ENCODE measurements at regions not wholly inside any gene's neighbourhood (a gene's known extent, or its start where the extent isn't known, plus 50 kb on each side); places are given as distances from the start of the nearest gene placed in this dataset.

DNA sequence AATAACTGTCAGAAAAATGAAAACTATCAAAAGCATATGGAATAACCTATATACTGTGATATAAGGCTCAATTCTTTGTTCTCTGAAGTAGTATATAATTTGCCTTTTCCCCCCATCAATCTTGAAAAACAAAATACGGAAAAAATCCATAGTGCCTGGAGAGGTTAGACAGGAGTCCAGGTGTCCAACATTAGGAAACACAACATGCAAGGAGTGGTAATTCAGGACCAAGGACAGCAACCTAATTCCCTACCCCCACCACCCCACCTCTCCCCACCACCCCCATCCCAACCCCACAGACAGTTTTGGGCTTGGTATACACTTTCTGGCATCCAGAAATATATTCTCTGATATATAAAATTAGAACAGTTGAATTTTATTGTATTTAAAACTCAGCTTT lies 55.1 kb upstream of the SLC25A26 start:
- DNase-seq (ENCODE audit: low read depth): no peak

DNA sequence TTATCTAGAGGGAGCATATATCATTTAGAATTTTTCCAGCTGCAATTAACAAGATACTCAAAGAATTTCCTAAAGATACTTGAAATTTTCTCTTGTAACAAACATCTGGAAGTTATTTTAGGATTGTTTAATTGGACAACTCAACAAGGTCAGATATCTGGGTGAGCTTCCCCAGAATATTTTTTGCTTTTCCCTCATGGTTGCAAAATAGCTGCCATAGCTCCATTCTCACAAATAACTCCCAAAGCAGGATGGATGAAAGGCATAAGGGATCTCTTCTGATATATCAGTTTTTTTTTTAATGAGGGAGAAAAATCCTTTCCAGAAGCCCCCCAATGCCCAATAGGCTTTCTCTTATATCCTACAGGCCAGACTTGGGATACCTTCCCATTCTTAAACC lies 56.6 kb upstream of the SLC25A26 start:
- DNase-seq (ENCODE audit: low read depth): no peak

DNA sequence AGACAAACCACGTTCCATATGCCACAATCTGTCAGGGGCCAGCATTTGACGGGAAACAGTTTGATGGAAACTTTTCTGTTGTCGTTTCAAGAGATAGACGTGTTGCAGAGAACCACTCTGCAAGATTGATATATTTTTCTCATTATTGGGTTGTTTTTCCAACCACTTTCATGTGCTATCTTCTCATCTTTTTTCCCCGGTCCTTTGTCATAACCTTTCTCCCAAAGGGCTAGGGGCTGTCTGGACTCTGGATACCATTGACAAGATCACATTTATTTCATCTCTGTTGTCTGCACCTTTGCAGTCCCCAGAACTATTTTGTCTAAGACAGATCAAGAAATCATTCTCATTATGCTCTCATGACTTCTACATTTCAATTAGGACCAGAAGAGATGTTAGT lies 57.6 kb upstream of the SLC25A26 start:
- no peak for DNase-seq (ENCODE audit: low read depth)

DNA sequence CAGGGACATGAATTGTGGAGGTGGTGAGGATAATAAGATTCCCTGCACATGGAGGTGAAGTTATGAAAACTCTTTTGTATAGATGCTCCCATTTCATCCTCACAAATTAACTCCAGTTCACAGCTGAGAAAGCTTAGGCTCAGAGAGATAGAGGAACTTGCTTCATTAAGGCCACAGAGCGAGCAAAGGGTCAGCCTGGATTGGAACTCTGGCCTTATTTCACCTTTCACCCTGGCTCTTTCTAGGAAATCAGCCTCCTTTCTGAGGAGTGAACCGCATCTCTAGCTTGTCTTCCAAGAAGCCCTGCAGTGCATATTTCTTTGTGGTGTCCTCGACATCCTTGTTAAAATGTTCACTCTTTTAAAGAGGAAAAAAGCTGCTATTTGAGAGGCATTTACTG lies 58.0 kb upstream of the SLC25A26 start:
- DNase-seq (ENCODE audit: low read depth): no peak

DNA sequence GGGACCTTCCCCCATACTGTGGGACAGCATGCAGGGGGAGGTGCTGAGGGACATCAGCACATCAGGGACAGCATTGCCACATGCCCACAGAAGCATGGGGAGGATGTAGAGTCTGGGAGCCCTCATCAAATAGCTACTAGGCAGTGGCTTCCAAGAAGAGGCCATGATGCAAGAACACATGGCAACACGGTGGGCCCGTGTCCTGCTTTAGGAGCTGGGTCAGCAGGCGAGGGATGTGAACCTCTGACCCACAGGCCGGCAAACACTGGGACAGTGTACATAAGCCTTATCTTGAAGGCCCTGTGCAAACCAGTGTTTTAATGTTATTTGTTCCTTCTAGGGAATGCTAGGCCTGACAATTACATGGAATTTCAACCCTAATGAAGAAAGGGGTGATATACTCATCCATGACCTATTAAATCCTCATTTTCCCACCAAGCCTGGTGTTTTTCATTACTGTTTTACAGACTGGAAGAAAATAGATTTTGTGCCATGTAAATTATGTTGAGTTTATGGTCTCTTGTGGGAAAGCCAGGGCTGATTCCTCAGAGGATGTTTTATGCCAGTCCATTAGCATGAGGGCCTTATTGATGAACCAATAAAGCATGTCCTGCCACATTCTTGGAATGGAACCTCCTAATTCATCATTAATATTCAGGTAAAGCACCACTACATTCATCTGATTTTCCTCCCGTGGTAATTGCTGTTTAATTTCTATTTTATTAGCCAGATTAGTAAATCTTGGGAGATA lies 61.7 kb upstream of the SLC25A26 start:
- DNase-seq (ENCODE audit: low read depth): no peak

DNA sequence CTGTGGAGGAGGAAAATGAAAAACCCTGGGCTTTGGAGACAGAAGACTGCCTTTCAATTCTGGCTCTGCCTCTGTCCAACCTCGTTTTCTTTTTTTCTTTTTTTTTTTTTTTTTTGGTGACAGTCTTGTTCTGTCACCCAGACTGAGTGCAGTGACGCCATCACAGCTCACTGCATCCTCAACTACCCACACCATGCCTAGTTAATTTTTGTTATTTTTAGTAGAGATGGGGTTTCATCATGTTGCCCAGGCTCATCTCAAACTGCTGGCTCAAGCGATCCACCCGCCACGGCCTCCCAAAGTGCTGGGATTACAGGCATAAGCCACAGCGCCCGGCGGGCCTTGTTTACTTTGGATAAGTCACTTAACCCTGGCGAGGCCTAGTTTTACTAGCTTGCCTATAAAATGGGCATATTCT lies 66.3 kb upstream of the SLC25A26 start:
- DNase-seq (ENCODE audit: low read depth): no peak

DNA sequence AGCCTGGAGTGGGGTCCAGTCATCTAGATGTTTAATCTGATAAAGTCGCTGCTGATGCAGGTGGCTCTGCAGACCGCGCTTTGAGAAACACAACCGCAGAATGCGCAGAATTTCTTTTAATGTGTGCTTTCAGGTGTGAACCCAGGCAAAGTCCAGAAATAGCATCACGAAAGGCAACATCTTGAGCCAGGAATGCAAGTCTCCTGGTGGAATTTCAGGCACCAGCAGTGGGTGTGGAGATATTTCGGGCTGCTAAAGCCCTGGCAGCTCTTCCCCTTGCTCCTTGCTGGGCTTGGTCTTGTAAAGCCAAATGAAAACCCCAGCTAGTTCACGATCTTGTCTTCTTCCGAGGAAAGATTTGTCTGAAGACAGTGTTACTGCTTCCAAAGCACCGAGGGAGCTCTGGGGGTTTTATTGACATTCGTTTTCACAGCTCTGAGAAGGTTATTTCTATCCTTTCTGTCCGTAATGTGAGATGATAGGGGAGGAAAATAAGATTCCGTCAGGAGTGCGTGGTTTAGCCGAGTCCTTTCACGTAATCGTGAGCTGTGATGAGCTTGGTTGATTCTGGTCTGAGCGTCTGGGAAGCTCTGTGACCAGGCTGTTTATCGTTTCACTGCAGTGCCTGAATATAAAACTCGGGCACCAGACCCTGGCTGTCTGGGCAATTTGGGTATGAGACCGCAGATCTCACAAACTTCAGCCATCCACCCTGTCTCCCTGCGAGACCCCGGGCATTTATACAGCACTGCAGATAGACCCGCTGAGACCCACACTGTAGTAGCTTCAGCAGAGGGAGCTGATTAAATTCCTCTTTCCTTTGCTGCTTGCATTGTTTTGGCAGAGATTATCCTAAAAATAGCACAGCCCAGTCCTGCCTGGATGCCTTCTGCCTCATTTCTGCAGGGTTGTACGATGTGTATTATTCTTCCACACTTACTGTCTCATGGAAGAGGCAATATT lies 67.0 kb upstream of the SLC25A26 start:
- DNase-seq (ENCODE audit: low read depth): peak; percentile 14

DNA sequence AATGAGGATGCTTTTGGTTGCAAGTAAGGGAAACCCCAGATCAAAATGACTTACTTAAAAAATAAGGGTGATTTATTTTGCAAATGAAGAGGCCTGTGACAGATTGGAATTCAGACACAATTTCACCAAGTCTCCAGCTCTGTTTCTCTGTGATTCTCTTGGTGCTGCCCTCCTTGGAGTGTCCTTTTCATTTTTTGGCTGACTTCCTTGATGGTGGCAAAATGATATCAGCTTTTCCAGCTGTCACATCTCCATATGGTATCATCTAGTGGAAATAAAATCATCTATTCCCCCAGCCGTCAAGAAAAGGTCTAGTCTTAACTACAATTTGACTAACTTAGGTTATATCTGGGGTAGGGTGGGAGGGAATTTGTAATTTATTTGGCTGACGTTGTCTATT lies 68.5 kb upstream of the SLC25A26 start:
- no peak for DNase-seq (ENCODE audit: low read depth)

DNA sequence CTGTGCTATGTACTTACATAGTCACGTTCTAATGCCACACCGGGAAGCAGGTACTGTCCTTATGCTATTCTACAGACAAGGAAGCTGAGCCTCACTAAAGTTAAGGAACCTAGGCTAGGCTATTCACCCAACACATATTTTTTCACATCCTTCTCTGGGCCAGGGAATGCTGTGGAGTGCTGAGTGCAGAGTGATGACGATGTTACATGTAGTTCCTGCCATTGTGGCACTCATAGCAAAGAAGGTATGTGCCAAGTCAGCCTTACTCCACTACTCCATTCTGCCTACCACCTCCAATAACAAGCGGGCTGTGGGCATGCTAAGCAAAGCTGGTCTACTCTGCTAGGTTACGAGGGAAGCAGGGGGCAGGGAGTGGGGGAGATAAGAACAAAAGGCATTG lies 69.8 kb upstream of the SLC25A26 start:
- no peak for DNase-seq (ENCODE audit: low read depth)

DNA sequence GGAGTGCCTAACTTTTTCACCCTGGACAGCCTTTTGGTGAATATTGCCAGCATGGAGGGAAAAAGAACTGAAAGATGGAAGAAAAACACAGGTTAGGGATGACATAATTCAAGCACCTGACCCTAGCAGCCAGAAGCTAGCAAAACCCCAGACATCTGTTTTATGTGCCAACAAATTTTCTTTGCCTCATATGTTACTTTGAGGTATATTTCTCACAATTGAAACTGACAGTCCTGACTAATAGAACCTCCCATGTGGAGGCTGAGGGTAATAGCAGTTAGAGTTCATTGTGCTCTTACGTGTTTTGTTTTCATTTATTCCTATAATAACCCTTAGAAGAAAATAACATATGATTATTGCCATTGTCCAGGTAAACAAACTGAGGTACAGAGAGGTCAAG lies 71.5 kb upstream of the SLC25A26 start:
- no peak for DNase-seq (ENCODE audit: low read depth)

DNA sequence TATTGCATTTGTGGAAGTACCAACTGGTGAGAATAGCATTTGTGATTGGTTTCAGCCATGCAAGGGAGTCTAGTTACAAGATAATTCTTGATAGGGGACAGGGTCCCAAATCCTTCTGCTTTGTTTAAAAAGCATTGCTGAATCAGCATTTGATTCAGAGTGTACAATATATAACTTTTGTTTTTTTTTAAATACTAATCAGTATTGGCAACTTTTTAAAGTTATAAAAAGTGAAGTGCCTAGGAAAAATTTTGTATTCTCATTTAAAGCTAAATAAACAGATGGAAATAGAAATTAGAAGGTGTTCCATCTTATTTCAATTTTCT lies 75.4 kb upstream of the SLC25A26 start:
- no peak for DNase-seq (ENCODE audit: low read depth)

DNA sequence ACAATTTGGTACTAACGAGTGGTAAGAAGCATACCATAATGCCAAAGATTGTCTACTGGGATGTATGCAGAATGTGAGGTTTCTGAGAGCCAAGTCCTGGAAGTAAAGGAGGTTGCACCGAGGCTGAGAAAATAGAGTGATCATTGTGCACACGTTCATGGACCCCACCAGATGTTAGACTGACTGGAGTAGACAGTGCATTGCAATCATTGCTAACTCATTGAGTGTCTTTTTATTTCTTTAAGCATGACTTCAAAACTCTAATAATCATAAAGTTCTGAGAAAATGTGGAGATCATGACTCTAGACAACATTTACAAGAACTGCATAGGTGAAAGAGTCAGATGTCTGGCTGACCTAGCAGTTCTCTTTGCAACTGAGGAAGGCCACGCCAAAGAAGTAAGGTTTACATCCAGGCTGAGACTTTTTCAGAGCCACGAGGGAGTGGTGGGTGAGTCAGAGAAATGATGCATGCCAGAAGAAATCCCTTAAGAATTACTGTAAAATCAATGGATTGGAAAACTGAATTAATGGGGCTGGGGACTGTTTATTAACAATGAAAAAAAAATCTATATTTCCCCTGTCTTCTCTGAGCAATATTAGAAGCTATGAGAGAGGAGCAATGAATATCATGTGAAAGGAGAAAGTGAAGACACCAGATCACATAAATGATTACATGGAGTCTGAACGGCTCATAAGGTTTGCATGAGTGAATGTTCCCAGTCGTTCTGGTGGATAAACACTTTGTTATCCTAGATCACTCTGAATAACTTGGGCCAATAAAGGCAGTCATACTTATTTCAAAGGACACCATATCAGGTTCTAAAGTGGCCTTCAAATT lies 76.0 kb upstream of the SLC25A26 start:
- peak; percentile 64 for DNase-seq (ENCODE audit: low read depth)

DNA sequence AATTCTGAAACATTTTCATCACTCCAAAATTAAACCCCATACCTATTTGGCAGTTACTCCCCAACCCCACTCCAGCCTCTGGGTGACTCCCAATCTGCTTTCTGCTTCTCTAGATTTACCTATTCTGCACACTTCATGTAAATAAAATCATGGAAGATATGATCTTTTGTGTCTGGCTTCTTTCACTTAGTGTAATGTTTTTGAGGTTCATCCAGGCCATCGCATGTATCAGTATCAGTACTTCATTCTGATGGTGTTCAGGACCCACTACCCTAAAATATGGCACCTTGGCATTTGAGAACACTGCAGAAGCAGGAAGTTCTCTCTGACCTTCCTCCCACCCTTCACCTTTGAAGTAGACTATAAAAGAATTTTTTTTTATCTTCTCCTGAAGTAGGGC lies 78.7 kb upstream of the SLC25A26 start:
- no peak for DNase-seq (ENCODE audit: low read depth)

DNA sequence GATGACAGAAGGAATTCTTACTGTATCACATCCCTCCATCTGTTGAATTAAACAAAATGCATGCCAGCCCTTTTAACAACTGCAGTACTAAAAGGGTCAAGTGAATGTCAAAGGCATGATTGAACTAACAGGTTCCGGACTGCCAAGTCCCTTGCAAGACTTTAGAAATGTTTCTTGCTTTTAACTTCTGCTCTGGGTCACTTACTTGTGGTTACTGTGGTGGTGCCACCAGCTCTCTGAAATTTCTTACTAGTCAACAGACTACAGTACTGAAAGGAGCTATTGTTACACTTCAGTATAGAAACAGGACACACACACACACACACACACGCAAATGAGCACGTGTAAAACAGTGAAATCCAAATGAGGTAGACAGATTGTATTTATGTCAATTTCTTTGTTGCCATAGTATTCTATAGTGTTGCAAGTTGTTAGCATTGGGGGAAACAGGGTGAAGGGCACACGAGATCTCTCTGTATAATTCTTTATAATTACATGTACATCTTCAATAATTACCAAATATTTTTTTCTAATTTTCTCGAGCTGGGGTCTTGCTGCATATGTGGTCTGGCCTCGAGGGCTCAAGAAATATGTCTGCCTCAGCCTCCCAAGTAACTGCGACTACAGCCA lies 79.9 kb upstream of the SLC25A26 start:
- DNase-seq (ENCODE audit: low read depth): no peak

DNA sequence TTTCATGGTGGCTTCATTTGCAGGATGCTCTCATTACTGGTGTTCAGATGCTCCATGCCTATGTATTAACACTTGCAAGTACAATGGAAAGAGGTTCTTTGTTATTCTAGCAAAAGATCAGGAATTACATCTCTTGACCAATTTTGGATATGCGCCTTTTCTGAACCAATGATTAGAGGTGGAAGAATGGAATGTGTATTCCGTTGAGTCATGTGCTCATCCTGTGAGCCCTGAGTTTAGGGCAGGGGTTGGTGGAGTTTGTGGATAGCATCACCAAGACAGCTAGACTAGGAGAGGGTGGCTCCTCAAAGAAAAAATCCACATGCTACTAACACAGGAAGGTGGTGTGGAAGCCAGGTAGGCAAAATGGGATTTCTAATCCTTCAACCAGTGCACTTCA lies 80.7 kb upstream of the SLC25A26 start:
- DNase-seq (ENCODE audit: low read depth): peak; percentile 46

DNA sequence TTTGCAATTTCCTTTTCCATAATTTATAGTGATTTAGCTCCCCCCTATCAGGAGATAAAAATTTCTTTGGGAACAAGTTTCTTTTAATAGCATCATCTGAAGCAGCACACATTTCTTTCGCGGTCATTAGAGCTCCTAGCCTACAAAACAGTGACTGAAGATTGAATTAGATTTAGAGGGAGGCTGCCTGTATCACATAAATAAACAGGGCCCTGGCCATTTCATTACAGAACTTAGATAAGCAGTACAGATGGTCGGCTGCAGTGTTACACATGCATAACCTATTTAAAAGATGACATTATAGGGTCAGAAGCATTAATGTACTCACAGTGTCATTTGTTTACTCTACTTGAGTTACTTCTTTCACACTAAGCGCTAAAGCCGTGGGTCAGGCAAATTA lies 81.4 kb upstream of the SLC25A26 start:
- DNase-seq (ENCODE audit: low read depth): no peak

DNA sequence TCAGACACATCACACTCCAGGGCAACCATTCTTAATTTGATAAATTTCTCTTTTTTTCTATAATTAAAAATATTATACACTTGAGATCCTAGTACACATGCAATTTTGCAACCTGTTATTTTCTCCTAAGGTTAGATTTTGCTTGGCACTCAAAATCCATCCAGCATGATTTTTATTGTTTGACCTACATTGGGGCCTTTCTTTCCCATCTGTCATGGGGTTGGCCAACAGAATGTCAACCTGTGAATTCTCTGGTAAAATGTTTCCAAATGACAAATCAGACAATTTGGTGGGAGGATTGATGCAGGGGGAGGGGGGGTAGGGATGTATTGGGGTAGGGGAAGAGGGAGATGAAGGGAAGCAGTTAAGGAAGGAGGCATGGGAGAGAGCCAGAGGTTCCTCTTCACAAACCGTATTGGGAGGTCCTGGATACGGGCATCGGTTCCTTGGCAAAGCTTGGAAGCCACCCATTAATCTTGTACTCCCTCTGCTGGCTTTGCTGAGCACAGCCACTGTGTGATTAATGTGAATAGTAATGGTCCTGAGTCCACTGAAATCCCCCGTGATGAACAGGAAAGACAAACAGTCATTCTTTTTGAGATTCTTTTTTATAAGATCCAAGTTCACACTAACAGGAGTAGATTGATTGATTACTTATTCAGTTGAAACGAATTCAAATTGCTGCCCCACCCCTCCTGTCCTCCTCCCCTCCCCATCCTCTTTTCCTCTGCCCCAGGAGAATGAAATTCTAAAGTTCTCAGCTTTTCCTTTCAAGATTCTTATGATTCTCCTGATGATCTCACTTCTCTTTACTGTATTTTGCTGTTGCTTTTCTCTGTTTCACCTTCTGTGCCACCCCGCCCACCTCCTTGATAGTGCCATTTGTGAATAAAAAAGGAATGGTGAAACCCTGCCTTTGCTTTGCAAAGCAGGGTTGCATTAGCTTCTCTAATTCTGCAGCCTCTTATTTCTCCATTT lies 82.2 kb upstream of the SLC25A26 start:
- peak; percentile 79 for DNase-seq (ENCODE audit: low read depth)

DNA sequence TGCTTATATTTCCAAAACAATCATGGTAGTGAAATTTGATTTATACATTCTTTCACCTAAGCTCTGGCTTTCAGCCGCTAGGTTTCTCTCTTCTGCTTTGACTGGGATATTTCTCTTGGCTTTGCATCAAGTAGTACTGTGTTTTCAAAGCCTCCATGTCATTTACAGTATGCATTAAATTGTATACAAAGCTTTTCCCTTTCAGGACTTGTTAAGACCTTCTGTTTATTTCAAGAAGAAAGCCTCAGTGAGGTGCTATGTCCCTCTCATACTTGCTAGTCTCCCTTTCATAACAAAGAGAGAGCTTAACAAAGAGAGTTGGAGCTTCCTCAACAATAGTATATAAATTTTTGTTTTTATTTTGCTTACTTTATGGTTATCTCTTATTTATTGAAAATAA lies 84.2 kb upstream of the SLC25A26 start:
- no peak for DNase-seq (ENCODE audit: low read depth)

DNA sequence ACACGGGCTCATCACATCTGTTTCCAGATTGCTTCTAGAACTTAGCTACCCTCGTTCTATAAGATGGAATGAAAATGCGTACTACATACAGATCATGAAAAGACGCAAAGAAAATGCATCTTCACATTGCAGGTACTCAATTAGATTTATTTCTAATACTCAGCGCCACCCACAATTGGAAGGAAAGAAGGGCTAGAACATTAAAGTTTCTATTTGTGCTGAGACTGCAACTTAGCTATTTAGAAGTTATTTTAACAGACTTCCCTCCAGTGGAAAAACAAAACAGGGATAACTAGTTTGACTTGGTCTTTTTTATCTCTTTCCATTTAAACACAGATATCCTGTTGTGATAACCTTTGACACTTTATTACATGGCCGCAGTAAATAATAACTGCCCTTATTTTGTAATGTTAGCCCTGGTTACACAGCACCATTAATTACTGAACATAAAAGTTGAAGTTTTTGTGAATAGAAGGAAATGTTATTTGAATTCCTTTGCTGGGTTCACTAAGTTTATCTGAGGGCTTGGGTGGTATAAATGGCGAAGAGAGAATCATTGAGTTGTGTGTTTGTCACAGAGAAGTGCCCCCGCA lies 86.9 kb upstream of the SLC25A26 start:
- DNase-seq (ENCODE audit: low read depth): no peak

DNA sequence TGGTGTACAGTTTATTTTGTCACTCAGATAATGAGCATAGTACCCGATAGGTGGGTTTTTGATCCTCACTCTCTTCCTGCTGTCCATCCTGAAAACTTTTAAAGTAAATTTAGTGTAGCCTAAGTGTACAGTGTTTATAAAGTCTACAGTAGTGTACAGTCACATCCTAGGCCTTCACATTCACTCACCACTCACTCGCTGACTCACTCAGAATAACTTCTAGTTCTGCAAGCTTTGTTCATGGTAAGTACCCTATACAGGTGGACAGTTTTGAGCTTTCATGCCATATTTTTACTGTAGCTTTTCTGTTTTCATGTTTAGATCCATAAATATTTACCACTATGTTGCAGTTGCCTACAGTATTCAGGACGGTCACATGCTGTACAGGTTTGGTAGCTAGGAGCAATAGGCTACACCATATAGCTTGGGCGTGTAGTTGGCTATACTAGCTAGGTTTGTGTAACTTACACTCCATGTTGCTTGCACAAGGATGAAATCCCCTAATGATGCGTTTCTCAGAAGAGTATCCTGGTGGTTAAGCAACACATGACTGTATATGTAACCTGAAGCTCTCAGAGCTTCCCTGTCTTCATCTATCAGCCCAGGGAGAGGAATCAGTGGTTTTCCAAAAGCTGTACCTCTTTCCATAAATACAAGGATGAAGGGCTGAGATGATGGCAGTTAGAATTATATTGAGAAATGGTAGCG lies 87.6 kb upstream of the SLC25A26 start:
- peak; percentile 88 for DNase-seq (ENCODE audit: low read depth)

Data from ELR (cell line).